ENCODE measurements at regions not wholly inside any gene's neighbourhood (a gene's known extent, or its start where the extent isn't known, plus 50 kb on each side); places are given as distances from the start of the nearest gene placed in this dataset.
"Not testable (repeated sequence)": the region's sequence is repeated elsewhere in the genome, so short reads cannot be mapped to it uniquely, and the experiment has no call there.

- H3K4me3 ChIP-seq (ENCODE audit: low read depth, low read length), result no peak overlapping the region
- TF ChIP-seq, protein P1, sequence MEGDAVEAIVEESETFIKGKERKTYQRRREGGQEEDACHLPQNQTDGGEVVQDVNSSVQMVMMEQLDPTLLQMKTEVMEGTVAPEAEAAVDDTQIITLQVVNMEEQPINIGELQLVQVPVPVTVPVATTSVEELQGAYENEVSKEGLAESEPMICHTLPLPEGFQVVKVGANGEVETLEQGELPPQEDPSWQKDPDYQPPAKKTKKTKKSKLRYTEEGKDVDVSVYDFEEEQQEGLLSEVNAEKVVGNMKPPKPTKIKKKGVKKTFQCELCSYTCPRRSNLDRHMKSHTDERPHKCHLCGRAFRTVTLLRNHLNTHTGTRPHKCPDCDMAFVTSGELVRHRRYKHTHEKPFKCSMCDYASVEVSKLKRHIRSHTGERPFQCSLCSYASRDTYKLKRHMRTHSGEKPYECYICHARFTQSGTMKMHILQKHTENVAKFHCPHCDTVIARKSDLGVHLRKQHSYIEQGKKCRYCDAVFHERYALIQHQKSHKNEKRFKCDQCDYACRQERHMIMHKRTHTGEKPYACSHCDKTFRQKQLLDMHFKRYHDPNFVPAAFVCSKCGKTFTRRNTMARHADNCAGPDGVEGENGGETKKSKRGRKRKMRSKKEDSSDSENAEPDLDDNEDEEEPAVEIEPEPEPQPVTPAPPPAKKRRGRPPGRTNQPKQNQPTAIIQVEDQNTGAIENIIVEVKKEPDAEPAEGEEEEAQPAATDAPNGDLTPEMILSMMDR (IDR thresholded peaks at IDR 0.05; ENCODE audit: insufficient read depth, low read depth, low read length), result no peak
- DNase-seq (ENCODE audit: low read depth), result no peak
Measured at GRCh38 chr1:221276896-221277409, 397.7 kb downstream of the HLX start.

DNA sequence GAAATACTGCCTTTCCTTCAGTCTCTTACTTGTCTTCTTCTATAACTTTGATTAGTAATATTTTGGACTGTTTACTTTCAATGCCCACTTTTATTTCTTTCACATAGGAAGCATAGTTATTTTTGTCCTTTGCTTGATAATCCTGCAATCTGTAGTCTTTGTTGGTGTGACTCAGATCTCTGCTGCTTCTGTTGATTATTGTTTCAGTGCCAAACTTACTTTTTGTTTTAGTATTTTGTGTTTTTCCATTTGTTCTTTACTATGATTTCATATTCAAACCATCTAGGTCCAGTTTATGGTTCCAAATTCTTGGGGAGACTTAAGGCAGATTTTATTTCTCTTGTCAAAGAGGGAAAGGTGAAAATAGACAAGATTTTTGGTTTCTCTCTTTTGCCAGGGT lies 399.9 kb downstream of the HLX start:
- TF ChIP-seq, protein P1 (IDR thresholded peaks at IDR 0.05; ENCODE audit: insufficient read depth, low read depth, low read length), result no peak
- peak; percentile 30 for DNase-seq (ENCODE audit: low read depth)
- no peak overlapping the region for H3K4me3 ChIP-seq (ENCODE audit: low read depth, low read length)

- TF ChIP-seq, protein P1 (IDR thresholded peaks at IDR 0.05; ENCODE audit: insufficient read depth, low read depth, low read length), result no peak
- DNase-seq (ENCODE audit: low read depth), result no peak
- H3K4me3 ChIP-seq (ENCODE audit: low read depth, low read length), result no peak overlapping the region
Measured at GRCh38 chr1:221283532-221283931, 404.3 kb downstream of the HLX start.

DNA sequence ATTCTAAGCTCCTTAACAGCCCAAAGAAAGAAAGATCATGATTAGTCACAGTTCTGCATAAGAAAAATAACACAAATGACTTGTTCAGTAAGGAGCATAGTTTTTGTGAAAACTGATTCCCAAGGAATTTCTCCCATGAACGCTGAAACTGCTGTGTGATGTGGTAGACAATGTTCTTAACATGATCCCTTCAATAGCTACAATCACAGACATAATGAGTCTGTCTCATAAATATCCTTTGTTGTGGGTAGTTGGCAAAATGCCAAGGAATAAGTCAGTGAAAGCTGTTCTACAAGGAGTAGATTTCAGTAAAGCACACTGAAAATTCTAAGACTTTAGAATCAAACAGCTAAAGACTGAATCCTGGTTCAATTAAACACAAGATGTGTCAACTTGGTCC lies 404.8 kb downstream of the HLX start:
- TF ChIP-seq, protein P1 (IDR thresholded peaks at IDR 0.05; ENCODE audit: insufficient read depth, low read depth, low read length), result no peak
- peak; percentile 53 for DNase-seq (ENCODE audit: low read depth)
- no peak overlapping the region for H3K4me3 ChIP-seq (ENCODE audit: low read depth, low read length)

GRCh38 chr1:221284991-221285390 lies 405.7 kb downstream of the HLX start:
- DNase-seq (ENCODE audit: low read depth); H3K4me3 ChIP-seq (ENCODE audit: low read depth, low read length): not testable (repeated sequence)

GRCh38 chr1:221285458-221286210 lies 406.4 kb downstream of the HLX start:
- not testable (repeated sequence) for DNase-seq (ENCODE audit: low read depth); H3K4me3 ChIP-seq (ENCODE audit: low read depth, low read length)

DNA sequence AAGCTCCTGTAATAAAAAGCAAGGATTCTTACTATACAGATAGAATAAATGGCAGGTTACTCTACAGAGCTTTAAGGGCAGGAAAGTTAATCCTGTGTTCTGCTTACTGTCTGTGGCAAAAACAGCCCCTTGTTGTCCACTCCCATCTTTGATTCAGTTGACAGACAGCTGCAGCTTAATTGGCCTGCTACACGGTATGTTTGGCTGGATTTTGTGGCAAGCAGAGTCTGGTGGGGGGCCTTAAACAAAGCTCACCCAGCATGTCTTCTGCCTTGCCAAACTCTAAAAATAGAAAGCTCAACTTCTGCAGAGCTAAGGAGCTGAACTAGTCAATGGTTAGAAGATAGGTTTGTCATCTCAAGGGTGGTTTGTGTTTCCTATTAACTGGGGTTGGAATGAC lies 407.2 kb downstream of the HLX start:
- TF ChIP-seq, protein P1 (IDR thresholded peaks at IDR 0.05; ENCODE audit: insufficient read depth, low read depth, low read length), result no peak
- DNase-seq (ENCODE audit: low read depth), result no peak
- H3K4me3 ChIP-seq (ENCODE audit: low read depth, low read length), result no peak overlapping the region

- no peak overlapping the region for H3K4me3 ChIP-seq (ENCODE audit: low read depth, low read length)
- TF ChIP-seq, protein P1 (IDR thresholded peaks at IDR 0.05; ENCODE audit: insufficient read depth, low read depth, low read length), result no peak
- no peak for DNase-seq (ENCODE audit: low read depth)
Measured at GRCh38 chr1:221289103-221289502, 409.9 kb downstream of the HLX start.
